Skin epidermis (tissue), 12 donors: ENCODE measurements at regions not wholly inside any gene's neighbourhood (a gene's known extent, or its start where the extent isn't known, plus 50 kb on each side); places are given as distances from the start of the nearest gene placed in this dataset.
"Not testable (repeated sequence)": the region's sequence is repeated elsewhere in the genome, so short reads cannot be mapped to it uniquely, and the experiment has no call there.

Source experiments
- H3K27ac ChIP-seq, 21 experiments: fragments of 200-600 bp; sonication (generic) in 11 of 21; one replicate each; pipeline ENCODE4 v1.5.0; 2020; ENCODE audit warnings: mild to moderate bottlenecking in 3 of 21, inconsistent platforms in 2 of 21, moderate library complexity in 2 of 21
- H3K4me3 ChIP-seq, 7 experiments: fragments of 200-600 bp; sonication (generic) in 2 of 7; one replicate each; pipeline ENCODE4 v1.5.0; 2020; ENCODE audit warnings: inconsistent platforms in 2 of 7, mild to moderate bottlenecking in 2 of 7, moderate library complexity in 1 of 7

DNA sequence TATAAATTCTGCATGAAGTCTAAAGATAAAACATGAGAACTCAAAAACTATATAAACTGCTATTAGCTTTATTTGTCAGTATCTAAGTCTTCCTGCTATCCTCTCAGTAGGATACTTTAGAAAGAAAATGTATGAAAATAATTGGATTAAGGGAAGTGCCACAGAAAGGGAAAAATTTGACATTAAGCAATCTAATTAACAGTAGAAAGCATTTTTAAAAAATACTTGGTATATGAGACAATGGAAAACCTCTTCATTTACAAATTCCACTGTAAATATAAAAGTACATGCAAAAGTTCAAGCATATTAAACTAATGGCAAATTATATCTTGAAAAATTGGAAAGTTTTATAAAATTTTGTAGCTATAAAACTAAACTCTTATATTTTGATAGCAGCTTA, 518.6 kb upstream of the NUDT12 start:
- Histone ChIP-seq H3K27ac (no peak overlapping the region), H3K4me3 (no peak overlapping the region)

- no peak overlapping the region for H3K4me3 ChIP-seq
- no peak overlapping the region for H3K27ac ChIP-seq
Measured at GRCh38 chr5:104080646-104081175, 518.1 kb upstream of the NUDT12 start.

DNA sequence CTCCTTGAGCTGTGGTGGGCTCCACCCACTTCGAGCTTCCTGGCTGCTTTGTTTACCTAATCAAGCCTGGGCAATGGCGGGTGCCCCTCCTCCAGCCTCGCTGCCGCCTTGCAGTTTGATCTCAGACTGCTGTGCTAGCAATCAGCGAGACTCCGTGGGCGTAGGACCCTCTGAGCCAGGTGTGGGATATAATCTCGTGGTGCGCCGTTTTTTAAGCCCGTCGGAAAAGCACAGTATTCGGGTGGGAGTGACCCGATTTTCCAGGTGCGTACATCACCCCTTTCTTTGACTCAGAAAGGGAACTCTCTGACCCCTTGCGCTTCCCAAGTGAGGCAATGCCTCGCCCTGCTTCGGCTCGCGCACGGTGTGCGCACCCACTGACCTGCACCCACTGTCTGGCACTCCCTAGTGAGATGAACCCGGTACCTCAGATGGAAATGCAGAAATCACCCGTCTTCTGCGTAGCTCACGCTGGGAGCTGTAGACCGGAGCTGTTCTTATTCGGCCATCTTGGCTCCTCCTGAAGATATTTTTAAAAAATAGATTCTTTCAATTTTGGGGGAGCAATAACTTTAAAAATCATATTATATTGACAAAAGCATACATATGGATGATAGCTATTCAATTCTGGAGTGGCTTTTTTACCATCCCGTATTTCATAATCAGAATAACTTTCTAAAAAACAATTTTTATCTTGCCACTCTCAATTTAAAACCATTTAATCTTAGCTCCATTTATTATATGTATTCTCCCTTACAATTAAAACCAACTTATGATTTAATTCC, 517.5 kb upstream of the NUDT12 start:
- H3K4me3 ChIP-seq, H3K27ac ChIP-seq: not testable (repeated sequence)

GRCh38 chr5:104071887-104072286, 509.3 kb upstream of the NUDT12 start:
- Histone ChIP-seq H3K4me3 (no peak overlapping the region), H3K27ac (no peak overlapping the region)

- H3K4me3 ChIP-seq = no peak overlapping the region
- H3K27ac ChIP-seq = no peak overlapping the region
Measured at GRCh38 chr5:104062621-104063377, 500.2 kb upstream of the NUDT12 start.

- Histone ChIP-seq H3K27ac (no peak overlapping the region), H3K4me3 (no peak overlapping the region)
Measured at GRCh38 chr5:104061707-104062106, 499.1 kb upstream of the NUDT12 start.

DNA sequence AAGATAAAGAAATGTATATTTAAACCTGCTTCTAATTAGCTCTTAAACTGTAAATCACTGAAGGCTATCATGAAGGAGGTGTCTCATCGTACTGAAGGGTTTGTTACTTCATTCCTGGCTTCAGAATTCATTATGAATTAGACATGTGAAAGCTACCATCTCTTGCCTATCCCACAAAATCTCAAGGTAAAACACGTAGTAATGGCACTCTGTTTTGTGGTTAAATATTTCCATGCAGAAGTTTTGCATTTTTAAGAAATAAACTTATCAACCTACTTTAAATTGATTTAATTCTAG, 490.7 kb upstream of the NUDT12 start:
- no peak overlapping the region for H3K4me3 ChIP-seq
- no peak overlapping the region for H3K27ac ChIP-seq

DNA sequence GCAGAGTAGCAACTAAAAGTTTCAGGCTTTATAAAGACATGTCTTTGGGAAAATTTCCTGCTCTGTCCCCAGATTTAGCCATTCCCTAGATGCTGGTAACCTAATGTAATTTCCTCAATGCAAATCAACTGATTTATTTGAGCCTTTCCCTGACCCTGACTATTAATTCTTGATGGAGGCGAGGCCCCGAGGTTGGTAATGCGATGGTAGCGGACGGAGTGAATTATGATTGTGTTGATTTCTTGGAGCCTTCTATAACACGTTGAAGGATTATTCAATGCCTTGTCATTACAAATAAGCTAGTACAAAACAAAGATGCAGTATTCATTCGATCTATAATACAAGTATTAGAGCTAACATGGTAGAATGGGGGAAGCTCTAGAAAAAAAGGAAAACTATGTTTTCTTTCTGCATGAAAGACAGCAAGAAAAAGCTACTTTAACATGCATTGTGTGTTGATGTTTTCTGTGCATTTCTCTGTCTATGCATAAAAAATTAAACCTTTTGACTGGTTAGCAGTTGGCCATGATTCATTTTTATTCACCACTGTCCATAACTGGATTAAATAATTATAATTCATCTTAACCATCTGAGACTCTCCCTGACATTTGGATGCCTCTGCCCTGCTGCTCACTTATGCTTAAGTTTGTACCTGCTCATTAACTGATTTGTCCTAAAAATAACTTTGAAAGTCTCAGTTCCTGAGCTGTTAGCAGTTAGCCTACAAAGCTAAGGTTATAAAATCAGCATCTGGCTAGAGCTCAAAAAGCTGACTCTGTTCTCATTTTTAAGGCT, 490.2 kb upstream of the NUDT12 start:
- no peak overlapping the region for H3K27ac ChIP-seq
- no peak overlapping the region for H3K4me3 ChIP-seq

DNA sequence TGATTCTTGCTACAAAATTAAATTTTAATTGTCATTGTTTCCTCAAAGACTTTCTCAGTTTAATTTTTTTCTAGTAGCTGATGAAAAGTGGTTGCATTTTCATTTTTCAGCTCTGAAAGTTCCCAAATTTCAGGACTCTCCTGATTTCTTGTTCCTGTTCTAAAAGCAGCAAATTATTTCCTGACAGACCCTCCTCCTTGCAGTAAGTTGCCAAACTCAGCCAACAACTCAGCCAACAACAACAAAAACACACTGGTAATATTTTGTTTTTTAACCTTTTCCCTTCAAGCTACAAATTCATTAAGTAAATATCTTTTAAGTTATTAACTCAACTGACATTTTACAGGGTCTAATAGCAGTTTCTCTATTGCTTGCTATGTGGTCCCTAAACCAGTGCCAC, 487.8 kb upstream of the NUDT12 start:
- Histone ChIP-seq H3K4me3 (no peak overlapping the region), H3K27ac (no peak overlapping the region)

DNA sequence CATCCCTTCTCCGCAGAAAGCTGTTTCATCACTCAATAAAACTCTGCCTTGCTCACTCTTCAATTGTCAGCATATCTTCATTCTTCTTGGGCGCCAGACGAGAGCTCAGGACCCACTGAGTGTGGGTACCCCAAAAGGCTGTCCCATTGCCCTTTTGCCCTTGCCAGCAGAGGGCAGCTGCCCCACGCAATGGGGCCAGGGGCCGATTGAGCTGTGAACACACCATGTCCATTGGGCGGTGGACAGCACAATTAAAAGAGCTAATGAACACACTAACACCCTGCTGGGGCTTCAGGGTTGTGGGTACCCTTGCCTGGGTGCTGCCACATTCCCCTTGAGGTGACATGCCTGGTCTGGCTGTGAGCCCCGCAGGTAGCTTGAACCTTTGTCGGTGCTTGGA, 487.2 kb upstream of the NUDT12 start:
- Histone ChIP-seq H3K4me3 (no peak overlapping the region), H3K27ac (no peak overlapping the region)

DNA sequence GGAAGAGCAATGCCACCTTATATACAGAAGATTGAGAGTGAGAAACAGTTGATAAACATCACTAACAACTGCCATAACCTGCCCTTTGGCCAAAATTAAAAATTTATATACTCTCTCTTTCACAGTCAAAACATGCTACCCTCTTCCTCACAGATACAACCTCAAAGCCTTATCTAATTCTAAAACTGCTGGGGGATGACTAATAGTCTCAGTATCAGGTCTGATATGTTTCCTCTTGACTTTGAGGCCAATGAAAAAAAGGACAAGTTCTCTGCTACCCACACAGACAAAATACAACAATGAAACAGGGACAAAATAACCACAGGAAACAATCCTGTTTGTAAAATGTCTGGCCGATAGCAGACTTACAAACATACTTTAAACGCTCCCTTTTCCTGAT, 485.6 kb upstream of the NUDT12 start:
- H3K27ac ChIP-seq = no peak overlapping the region
- no peak overlapping the region for H3K4me3 ChIP-seq

GRCh38 chr5:104045987-104046386, 483.4 kb upstream of the NUDT12 start:
- no peak overlapping the region for H3K27ac ChIP-seq

GRCh38 chr5:104039871-104040270, 477.3 kb upstream of the NUDT12 start:
- H3K27ac ChIP-seq, H3K4me3 ChIP-seq: not testable (repeated sequence)

More at GRCh38 chr5:104045987-104046386, 483.4 kb upstream of the NUDT12 start:
- H3K4me3 ChIP-seq = no peak overlapping the region

DNA sequence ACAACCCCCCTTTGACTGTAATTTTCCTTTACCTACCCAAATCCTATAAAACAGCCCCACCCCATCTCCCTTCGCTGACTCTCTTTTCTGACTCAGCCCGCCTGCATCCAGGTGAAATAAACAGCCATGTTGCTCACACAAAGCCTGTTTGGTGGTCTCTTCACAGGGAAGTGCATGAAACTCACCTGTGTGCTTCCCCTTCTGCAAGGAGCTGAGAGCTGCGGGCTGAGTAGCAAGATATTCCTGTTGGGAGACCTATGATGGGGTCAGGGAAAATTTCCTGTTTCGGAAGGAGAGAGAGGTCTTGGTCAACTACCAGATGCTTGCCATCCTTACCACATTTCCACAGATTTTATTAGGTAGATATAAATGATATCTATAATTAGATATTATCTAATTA, 474.5 kb upstream of the NUDT12 start:
- H3K4me3 ChIP-seq, H3K27ac ChIP-seq: not testable (repeated sequence)

- H3K27ac ChIP-seq, H3K4me3 ChIP-seq: not testable (repeated sequence)
Measured at GRCh38 chr5:104033186-104033585, 470.6 kb upstream of the NUDT12 start.

- no peak overlapping the region for H3K27ac ChIP-seq
- no peak overlapping the region for H3K4me3 ChIP-seq
Measured at GRCh38 chr5:104024538-104024937, 461.9 kb upstream of the NUDT12 start.

DNA sequence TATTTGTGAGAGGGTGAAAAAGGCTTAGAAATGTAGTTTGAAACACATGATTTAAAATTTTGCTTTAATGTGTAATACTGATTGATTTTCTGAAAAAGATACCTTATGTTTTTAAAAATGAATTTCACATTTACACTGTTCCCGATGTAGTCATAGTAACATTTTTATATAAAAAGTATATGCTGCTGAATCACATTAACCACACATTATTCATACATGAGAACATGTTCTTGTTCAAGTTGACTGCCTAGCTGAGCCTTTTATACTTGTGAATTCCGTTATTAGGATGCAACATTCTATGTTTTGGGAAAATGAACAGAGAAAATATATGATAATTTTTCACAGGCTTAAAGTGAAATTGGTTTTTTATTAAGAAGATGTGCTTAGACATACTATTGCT, 461.1 kb upstream of the NUDT12 start:
- Histone ChIP-seq H3K27ac (no peak overlapping the region), H3K4me3 (no peak overlapping the region)

DNA sequence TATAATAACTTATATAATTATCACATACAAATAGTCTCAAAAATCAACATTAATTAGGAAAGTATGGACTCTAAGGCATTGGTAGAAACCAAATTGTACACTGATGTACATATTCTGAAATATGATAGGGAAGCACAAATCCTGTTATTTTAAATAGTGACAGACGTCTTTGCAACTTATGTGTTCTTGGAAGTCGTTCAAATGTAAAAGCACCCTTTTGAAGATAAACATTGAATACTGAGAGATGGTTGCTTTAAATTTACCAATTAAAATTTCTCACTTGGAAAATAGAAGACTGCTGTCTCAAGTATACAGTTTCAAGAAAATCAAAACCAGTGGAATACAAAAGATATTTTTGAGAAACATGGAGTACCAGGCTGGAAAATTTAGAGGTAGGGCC, 457.4 kb upstream of the NUDT12 start:
- no peak overlapping the region for H3K4me3 ChIP-seq
- H3K27ac ChIP-seq = no peak overlapping the region

DNA sequence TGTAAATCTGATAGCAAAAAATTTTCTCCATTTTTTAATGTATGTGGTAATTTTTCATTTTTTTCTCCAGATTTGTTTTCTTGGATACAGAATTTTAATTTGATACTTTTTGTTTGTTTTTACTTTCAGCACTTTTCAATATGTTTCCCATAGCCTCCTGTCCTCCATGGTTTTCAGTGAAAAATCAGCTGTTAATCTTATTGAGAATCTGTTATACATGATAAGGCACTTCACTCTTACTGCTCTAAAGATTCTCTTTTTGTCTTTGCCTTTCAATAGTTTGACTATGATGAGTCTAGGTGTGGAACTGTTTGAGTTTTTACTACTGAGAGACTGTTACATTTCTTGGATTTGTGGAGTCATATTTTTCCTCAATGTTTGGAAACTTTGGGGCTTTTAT, 455.7 kb upstream of the NUDT12 start:
- no peak overlapping the region for H3K4me3 ChIP-seq

DNA sequence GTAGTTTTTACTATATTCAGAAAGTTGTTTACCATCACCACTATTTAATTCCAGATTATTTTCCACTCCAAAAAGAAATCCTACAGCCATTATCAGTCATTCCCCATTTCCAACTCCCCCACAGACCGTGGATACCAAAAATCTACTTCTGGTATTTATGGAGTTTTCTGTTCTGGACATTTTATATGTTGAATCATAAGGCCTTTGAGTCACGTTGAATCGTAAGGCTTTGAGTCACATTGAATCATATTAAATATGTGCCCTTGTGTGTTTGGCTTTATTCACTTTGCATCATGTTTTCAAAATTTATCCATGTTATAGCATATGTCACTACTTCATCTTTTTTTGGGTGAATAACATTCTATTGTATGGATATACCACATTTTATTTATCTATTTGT, 454.1 kb upstream of the NUDT12 start:
- Histone ChIP-seq H3K27ac (no peak overlapping the region), H3K4me3 (no peak overlapping the region)

More for the DNA sequence above, 455.7 kb upstream of the NUDT12 start:
- H3K27ac ChIP-seq = no peak overlapping the region

- no peak overlapping the region for H3K4me3 ChIP-seq
Measured at GRCh38 chr5:104015765-104016164, 453.2 kb upstream of the NUDT12 start.

More at GRCh38 chr5:104015765-104016164, 453.2 kb upstream of the NUDT12 start:
- no peak overlapping the region for H3K27ac ChIP-seq
